ENCODE measurements at regions not wholly inside any gene's neighbourhood (a gene's known extent, or its start where the extent isn't known, plus 50 kb on each side); places are given as distances from the start of the nearest gene placed in this dataset.
"Not testable (repeated sequence)": the region's sequence is repeated elsewhere in the genome, so short reads cannot be mapped to it uniquely, and the experiment has no call there.

DNA sequence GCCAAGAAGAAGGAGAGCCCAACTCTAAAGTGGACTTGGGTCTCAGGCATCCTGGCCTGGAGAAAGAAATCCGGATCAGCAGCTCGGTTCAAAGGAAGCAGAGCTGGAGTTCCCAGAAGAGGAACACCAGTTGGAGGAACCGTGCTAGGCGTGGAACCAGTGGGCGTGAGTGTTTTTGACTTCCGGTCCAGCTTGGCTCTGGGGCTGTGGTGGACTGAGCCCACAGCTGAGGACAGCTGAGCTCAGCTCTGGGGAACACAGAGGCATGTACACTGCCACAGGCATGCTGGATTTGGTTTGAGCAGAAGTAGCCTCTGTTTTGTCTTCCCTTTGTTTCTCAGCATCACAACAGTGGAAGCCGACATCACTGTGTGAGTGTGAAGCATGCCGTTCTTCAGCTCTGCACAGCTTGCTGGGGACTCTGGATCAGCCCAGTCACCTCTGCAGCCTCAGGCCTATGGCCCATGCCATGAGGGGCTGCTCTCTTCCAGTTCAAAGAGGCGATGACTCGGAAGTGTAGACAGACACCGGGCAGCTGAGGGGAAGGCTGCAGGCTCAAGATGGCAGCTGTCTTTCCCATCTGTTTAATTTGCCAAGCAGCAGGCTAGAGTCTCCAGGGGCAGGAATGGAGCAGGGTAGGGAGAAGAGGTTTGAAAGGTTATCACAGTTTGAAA is 185.8 kb upstream of the UBE3A start:
- no peak for DNase-seq

DNA sequence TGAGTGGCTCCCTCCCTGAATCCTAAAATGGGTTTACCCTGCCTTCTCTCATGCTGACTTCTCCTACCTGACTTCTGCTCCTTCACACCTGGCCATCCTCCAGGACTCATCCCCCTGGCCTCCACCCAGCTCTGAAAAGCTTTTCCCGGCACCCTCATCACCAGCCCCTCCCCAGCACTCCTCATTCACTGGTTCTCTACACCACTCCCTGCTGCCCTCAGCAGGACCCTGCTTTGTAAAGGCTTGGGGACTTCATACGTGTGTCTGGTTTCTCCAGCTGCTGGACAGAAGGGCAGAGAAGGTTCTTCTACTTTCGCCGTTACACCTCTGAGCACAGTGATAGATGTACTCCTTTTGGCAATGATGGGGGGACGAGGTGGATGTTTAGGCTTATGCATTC is 184.9 kb upstream of the UBE3A start:
- DNase-seq = no peak

DNA sequence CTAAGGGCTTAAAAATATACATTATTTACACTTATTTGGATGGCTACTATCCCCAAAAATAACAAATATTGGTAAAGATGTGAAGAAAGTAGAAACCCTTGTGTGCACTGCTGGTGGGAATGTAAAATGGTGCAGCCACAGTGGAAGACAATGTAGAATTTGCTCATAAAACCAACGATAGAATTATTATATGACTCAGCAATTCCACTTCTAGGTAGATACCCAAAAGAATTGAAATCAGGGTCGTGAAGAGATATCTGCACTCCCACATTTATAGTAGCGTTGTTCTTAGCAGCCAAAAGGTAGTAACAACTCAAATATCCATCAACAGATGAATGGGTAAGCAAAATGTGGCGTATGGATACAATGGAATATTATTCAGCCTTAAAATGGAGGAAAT is 181.6 kb upstream of the UBE3A start:
- no peak for DNase-seq

- no peak for DNase-seq
Observed at GRCh38 chr15:25619761-25620160, 180.9 kb upstream of the UBE3A start.

DNA sequence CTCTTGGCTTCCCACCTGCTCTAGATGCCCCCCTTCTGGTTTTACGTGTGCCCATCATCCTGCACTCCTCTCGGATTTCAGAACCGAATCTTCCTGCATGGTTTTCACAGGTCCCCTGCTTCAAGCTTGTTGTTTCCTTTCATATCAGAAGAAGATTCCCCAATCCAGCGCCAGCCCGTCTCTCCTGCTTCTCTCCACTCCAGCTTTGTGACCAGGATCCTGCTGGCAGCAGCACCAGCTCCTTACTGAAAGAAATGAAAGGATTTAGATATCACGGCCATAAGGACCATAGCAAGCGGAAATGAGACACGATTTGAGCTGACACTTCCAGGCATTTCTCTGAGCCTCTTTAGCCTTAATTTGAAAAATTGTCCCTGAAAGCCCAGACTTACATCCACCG is 180.3 kb upstream of the UBE3A start:
- DNase-seq = no peak

DNA sequence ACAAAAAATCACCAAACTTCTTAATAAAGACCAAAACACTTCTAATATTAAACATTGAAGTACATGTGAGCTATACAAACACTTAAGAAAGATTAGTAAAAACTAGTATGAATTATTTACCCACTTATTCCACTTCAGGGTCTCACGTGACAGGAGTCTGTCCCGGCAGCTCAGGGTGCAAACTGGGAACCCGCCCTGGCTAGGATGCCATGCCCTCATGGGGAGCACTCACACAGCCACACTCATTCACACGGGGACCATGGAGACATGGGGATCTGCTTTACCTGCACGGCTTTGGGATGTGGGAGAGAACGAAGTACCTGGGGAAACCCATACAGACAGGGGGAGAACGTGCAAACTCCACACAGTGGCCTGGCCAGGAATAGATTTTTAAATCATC is 179.3 kb upstream of the UBE3A start:
- DNase-seq = no peak

DNA sequence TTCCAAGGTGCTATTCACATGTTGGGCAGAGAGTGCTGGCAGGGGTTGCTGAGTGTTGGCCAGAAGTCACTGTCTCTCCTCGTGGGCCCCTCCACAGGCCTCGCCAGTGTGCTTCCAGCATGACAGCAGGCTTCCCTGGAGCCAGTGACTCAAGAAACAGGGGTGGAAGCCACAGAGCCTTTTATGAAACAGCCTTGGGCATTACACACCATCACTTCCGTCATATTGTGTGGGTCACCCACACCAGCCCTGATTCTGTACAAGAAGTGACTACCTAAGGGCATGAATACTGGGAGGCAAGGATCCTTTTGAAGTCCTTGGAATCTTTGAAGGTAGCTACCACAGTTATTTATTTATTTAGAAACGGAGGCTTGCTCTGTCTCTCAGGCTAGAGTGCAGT is 177.6 kb upstream of the UBE3A start:
- DNase-seq = no peak

DNA sequence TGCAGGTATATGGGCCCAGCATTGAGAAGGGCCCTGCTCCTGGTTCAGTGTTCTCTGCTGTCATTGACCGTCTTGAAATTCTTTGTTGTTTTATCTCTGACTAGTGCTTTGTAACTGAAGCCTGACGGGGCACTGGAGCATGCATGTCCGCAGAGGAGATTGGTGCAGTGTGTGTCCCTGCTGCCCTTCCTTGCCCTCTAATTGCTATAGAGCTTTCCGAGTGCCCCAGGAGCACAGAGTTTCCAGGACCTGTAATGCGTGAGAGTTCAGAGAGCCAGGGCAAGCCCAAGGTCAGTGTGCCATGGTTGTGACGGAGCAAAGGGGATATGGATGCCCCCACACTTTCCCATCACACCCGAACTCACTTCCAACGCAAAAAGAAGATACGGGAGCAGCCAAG is 174.3 kb upstream of the UBE3A start:
- no peak for DNase-seq

GRCh38 chr15:25611603-25612002 is 172.8 kb upstream of the UBE3A start:
- DNase-seq = no peak

DNA sequence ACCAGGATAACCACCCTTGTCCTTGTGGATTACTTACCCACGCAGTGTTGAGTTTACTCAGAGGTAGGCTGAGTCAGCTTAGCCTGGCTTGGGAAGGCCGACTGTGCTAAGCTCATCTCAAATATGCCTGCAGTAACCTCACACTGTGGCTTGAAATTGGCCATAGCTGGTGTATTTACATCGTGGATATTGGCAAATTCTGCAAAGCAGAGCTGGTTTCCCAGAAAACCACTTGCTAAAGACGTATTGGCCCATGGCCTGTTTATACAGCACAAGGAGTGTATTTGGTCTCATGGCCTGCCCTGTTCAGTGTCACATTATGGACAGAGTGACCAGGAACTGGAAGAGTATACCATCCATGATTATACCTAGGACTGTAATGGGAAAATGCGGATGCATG is 170.5 kb upstream of the UBE3A start:
- no peak for DNase-seq

DNA sequence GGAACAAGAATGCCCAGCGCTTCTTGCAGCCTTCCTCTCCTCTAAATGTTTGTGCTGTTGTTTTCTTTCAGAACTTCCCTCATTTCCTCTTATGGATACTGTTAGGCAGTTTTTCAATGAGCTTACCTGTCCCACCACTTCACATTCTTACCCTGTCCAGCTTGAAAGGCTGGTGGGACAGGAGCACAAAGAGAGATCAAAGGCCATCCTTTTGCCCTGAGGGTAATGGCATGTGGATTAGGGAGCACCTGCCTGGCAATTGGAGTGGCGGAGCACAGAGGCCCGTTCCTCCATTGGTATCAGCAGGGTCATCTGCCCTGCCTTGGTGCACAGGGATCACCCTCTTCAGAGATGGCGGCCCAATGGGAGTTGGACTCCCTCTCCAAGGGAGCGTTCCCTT is 170.1 kb upstream of the UBE3A start:
- DNase-seq = no peak

DNA sequence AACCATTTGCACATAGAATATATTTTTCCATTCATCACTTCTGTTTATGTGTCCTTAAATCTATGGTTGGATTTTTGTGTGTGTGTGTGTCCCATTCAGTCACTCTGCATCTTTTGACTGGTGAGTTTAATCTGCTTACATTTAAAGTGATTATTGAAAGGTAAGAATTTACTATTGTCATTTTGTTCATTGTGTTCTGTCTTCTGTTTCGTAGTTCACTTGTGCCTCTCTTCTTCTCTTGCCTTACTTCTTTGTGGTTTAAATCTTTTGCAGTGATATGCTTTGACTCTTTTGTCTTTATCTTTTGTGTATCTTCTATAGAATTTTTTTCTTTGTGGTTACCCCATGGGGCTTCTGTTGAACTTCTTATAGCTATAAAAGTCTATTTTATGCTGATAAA is 166.3 kb upstream of the UBE3A start:
- DNase-seq = no peak

GRCh38 chr15:25600751-25601150 is 161.9 kb upstream of the UBE3A start:
- DNase-seq = no peak

GRCh38 chr15:25597571-25597970 is 158.7 kb upstream of the UBE3A start:
- no peak for DNase-seq

DNA sequence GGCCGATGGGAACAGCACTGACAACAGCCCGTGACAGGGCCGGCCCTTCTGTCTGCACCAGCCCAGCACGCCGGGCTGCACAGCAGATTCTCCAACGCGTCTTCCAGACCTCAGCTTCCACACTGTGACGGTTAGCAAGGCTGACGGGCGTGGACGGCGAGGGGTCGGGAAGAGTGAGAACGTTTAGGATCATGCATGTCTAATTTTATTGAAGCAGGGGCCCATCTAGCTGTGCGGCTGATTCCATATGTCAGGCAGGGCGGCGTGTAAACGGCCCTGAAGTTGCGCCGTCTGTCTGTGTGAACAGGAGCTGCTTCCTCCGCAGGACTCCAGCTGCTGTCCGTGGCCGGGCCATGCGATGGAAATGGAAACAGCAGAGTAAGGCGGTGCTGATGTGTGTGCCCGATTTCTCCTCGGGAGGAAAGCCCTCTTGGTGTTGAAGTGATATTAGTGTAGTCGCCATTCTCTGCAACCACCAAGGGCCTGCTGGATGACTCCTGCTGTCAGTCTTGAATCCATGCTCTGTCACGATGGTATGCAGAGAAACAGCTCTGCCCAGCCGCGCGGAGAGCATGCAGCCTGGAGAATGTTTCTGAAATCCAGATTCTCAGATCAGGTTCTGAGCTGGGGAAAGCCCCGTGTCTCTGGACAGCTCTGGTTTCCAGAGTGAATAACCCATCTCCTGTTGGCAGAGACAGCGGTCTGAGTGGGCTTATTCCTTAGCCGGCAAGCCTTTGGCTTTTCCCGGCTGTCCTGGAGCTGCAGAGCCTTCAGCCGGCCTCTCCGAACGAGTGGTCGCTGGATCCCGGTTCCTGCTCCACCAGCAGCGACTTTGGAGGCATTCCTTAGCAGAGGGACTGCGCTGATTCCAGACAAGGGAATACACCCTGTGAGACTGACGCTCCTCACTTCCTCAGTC is 158.1 kb upstream of the UBE3A start:
- DNase-seq = no peak

- DNase-seq = no peak
Observed at GRCh38 chr15:25587616-25588340, 149.0 kb upstream of the UBE3A start.

DNA sequence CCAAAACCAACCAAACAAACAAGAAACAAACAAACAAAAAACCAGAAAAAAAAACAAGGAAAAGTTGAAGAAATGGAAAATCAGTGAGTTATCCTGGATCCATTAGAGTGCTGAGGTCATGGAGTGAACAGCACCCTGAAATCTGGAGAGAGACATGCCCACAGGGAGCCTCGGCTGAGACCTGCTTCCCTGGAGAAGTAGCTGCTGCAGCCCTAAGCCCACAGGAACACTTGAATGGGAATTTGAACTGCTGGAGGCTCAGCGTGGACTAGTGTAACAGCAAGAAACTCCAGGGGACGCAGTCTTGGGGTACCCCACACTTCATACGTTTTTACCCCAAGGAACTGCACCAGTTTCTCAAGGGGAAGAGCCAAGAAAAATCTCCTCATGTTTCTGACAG is 144.1 kb upstream of the UBE3A start:
- DNase-seq = no peak

DNA sequence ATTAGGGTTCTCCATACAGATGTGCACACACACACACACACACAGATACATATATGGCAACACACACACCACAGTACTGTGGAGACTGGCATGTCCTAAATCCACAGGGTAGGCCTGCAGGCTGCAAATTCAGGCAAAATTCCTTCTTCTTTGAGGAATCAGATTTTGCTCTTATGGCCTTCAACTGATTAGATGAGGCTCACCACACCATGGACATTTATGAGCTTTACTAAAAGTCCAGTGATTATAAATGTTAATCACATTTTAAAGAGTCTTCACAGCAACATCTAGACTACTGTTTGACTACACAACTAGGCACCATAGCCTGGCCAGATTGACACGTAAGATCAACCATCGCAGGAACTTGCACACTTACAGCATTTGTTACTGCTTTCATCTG is 140.3 kb upstream of the UBE3A start:
- no peak for DNase-seq

DNA sequence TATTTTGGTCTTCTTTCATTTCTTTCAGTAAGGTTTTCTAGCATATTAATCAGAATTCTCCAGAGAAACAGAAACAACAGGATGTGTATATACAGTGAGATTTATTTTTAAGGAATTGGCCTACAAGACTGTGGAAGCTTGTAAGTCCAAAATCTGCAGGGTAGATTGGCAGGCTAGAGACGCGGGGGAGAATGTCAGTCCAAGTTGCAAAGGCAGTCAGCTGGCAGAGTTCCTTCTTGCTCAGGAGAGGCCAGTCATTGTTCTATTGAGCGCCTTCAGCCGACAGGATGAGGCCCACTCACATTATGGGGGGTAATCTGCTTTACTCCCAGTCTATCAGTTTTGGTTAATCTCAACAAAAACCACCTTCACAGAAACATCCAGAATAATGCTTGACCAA is 133.4 kb upstream of the UBE3A start:
- DNase-seq = no peak

DNA sequence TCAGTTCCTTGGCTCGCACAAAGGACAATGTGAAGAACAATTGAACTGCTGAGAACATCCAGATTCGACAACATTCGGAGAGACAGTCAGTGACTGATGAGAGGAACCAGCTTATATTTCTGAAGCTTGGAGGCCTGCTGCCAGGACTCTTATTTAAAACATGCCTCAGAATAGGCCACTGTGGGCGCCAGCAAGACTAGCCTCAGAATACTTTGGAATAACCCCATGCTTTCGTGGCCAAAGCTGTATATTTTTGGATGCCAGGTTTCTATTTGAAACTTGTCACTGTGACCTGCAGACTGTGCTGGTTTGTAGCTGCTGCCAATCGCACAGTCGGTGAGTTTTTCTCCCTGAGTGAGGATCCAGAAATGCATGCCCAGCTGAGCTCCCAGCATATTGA is 129.9 kb upstream of the UBE3A start:
- DNase-seq = peak in 1 of 2 experiments; percentile 5

DNA sequence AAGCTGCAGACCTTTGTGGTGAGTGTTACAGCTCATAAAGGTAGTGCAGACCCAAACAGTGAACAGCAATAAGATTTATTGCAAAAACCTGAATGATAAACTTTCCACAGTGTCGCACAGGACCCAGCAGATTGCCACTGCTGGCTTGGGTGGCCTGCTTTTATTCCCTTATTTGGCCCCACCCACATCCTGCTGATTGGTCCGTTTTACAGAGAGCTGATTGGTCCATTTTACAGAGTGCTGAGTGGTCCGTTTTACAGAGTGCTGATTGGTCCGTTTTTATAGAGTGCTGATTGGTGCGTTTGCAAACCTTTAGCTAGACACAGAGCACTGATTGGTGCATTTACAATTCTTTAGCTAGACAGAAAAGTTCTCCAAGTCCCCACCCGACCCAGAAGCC is 127.7 kb upstream of the UBE3A start:
- not testable (repeated sequence) for DNase-seq

DNA sequence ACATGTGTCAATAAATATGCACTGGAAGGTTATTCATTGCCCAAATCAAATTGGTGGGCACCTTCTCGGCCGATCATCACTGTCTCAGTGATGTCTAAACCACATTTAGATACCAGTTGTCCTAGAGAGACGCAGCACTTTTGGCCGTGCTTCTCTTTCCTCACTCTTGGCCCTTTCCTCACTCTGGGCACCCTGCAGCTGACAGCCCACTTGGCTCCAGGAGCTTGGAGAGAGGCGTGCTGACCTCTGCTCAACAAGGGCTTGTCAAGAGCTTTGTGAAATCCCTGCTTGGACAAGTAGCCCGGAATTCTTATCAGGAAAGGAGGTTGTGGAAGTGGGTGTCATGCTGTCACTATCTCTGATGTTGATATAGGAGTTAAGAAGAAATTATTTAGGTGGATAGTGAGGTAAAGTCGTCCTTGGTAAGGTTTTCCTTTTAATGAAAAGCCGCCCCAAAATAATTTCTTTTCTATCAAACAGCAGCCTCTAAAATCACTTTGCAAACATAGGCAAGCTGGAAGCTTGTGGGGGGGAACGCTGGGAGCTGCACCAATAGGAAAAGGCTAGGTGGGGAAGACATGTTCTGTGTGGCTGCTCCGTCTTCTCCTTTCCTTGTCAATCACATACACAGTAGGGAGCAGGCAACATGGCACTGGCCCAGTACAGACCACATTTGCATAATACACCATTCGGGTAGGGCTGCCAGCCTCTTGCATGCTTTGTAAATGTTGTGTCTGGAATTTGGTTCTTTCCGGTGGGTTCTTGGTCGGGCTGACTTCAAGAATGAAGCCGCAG is 126.8 kb upstream of the UBE3A start:
- no peak for DNase-seq

DNA sequence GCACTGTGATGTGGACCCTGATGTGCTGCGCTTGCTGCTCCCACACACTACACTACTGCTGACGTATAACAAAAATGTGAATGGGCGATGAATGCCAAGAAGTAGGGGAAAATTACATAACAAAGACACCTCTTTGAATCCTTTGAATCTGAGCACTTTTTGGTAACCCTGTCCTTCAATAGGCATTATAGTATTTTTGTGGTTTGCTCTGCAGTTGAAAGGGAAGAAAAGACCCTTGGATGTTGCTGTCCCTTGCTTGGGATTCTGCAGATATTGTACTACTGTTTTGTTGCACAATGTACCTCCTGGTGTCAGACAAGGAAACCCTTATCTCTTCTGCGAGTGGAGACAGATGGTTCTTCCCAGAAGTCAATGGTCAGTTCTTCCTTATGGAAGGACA is 124.8 kb upstream of the UBE3A start:
- DNase-seq = no peak

All from NCI-H446 (cell line).